SH-SY5Y (cell line): ENCODE measurements at regions not wholly inside any gene's neighbourhood (a gene's known extent, or its start where the extent isn't known, plus 50 kb on each side); places are given as distances from the start of the nearest gene placed in this dataset.

Experiments used
- GATA2 ChIP-seq: IDR thresholded peaks from 2 replicates; pipeline ENCODE4 v1.6.1; 2011; ENCODE audit warnings: mild to moderate bottlenecking, low read depth, low read length
- GATA3 ChIP-seq: IDR thresholded peaks from 2 replicates; pipeline ENCODE4 v1.6.1; 2011; ENCODE audit warnings: low read depth, mild to moderate bottlenecking, low read length, moderate library complexity

DNA sequence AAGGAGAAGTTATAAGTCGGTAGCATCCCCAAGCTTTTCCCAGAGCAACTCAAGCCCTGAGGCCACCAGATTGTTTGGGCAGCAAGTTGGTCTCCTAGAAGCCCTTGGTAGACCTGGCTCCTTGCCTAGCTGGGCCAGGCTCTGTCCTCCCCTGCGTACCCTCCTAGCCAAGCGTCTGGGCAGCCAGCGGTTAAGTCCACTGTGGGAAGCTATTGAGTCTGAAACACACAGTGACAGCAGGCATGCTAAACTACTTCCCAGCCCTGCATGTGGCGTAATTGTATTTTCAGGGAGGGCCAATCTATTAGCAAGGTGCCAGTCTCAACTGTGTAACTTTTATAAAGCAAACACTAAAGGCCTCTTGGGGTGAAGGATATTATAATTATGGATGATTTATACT lies 419.1 kb upstream of the RBFOX1 start:
- TF ChIP-seq GATA3 (no peak), GATA2 (no peak)

DNA sequence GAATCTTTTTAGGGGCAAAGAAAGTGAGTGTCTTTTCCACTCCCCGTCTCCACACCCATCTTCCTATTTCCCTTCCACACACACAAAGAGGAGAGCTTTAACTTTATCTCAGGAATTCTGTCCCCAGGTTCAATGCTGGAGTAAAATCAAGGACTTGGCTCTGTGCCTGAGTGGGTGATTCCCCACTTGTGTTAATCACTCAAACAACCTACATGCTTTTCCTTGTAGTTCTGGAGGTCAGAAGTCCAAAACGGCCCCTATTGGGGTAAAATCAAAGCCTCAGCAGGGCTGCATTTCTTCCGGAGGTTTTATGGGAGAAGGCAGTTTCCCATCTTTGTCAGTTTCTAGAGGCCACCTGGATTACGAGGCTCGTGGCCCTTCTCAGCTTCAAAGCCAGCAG lies 422.3 kb upstream of the RBFOX1 start:
- no peak for TF ChIP-seq GATA2

DNA sequence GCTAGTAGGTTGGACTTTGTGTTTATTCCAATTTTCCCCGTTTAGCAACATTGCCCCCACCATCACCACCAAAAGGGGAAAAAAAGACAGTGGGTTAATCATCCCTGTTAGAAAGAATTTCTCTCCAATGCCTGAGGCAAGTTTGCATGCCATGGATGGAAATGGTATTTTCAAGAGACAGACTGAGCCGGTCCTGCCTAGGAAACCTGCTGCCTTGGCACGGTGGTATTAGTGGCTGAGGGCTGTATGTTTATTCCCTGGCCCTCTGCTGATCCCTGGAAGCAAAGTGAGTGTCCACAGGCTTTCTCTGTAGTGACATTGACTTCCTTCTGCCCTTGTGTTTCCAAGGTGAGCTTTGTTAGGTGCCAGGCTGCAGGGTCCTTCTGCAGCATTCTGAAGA lies 427.0 kb upstream of the RBFOX1 start:
- TF ChIP-seq GATA2 (no peak), GATA3 (no peak)

DNA sequence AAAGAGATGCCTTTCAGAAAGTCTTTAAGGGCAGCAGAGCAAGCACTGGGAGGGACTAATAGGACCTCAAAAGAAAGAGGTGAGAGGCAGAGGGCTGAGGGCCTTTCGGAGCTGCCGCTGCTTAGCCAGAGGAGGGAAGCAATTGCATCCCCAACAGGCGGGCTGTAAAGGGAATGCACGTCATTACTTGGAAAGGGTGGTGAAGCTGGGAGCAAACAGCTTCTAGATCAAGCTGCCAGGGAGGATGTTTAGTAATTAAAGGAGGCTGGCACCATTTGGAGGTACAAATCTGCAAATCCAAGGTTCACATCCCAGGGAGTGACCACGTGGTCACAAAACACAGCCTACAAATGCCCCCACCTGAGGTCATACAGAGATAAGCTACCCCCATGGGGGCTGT lies 429.0 kb upstream of the RBFOX1 start:
- TF ChIP-seq GATA3 (no peak), GATA2 (no peak)

DNA sequence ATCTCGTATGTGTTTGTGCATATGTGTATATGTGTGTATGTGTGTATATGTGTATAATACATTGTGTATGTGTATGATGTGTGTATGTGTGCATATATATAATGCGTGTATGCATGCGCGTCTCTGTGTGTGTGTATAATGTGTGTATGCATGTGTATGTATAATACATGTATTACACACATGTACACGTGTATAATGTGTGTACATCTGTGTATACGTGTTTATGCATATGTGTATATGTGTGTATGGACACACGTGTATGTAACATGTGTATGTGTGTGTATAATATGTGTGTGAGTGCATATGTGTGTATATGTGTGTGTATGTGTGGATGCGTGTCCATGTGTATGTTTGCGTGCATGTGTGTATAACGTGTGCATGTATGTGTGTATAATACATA lies 433.7 kb upstream of the RBFOX1 start:
- no peak for TF ChIP-seq GATA3
- no peak for TF ChIP-seq GATA2

DNA sequence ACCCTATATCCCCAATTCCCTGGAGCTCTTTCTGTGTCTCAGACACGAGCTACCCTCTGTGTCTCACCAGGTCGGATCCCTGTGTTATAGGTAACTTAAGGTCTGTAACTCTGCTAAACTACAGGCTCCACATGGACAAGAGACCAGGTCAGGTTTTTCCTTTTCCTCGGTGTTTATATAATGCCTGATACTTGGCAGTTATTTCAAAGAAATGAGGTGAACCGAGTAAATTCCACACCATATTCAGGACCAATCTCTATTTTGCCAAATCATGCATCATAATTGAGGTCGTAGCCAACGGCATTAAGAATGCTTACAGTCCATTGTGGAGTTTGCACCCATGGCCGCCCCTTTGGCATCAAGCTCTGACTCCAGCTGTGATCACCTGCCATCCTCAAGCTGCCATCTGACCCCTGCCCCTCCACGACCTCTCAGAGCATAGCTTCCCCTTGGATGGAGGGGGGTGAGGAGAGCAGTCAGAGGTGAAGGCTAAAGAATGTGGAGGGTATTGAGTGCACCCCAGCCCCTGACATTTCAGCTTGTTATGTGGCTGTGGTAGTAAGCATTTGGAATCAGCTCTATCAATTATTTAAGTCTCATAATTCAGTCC lies 434.7 kb upstream of the RBFOX1 start:
- TF ChIP-seq GATA2 (no peak), GATA3 (no peak)

DNA sequence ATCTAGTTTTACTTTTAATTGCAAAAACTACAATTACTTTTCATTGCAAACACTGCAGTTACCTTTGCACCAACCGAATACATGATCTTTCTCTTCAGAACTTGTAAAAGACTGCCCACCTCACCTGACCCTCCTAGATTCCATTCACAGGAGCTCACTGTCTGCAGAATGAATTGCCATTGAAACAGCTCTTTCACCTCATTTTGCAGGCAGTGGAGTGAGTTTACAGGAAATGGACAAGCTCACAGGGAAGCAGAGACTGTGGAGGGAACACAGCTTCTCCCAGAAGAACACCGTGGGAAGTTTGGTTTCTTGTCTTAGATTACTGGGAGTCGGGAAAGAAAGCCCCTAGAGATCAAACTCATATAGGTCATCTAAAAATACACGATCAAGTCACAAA lies 439.7 kb upstream of the RBFOX1 start:
- TF ChIP-seq GATA3 (no peak), GATA2 (no peak)

DNA sequence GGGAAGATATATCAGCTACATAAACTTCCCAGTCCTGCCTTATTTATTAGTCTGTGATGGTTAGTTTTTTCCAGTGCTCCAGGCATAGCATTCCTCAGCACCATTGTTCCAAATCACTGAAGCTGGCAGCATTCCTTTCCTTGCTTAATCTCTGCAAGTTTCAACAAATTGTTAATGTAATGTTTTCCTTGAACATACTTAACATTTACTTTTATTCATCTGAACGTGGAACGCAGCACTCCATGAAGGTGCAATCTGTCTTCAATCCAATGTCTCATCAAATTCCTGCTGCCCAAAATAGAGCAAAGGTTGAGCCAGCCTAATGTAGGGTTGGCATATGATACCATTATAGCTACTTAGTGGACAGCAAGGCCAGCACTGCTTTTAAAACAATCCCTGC lies 441.1 kb upstream of the RBFOX1 start:
- TF ChIP-seq GATA3 (no peak), GATA2 (no peak)

DNA sequence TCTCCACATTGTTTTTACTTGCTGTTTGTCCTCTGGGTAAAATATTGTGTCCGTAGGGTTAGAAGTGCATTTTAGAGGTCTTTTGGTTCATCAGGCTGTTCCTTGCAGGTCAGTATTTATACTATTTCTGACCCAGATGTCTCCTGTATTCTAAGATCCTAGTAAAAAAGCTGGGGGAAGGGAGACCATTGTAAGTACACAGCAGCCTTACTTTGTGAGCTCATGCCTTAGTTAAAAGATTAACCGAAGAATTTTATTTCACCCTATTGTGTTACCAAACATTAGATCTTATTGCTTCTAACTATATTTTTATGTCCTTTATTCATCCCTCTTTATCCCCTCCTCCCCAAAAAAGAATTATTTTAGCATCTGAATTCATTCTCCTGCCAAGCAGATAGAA lies 444.1 kb upstream of the RBFOX1 start:
- TF ChIP-seq GATA3 = no peak

DNA sequence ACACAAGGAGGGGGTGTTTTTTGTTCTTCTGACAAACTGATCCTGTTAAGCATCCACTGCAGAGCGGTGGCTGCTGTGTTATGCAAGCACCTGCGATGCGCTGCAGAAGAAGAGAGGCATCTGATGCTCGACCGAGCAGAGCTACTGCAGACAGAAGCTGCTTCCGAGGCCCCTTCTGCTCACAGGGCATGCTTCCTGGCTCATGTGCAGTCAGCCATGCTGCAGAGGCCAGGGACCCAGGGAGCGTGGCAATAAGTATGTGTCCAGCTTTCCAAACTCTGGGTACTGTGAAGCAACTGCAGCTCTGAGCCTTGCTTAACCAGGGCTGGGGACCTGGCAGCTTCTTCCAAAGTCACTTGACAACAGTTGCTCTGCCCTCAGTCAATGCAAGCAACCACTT lies 448.6 kb upstream of the RBFOX1 start:
- no peak for TF ChIP-seq GATA2

DNA sequence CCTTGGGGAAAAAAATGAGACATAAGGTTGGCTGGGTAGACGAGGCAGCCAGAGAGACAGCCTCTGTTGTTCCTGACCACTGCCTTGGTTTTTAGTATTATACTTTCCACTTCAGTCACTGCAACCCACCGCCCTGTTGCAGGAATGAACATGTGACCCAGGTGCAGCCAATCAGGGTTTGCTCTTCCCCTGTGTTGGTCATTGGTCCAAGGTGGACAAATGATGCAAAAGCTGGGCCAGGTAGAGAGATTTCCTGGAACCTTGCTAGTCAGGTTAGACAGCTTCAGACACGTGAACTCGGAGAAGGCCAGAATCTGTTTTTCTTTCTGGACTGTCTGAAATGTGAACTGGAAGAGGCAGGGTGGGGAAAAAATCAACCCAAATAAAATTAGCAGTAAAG lies 452.4 kb upstream of the RBFOX1 start:
- TF ChIP-seq GATA2 (no peak), GATA3 (no peak)

DNA sequence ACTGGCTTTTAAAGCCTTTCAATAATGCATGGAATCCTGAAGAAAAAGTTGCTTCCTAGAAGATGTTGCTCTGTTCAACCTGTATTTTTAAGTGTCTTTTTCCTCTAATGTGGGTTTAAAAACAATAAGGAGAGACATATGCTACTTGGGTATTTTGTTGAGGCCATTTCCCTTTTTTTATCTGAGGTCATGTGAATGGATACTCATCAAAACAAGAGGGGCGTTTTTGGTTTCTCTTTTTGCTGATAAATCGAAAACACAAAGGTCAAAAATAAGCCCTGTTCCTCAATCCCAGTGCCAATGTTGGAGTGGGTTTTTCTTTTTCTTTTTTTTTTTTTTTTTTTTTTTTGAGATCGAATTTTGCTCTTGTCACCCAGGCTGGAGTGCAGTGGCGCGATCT lies 468.0 kb upstream of the RBFOX1 start:
- no peak for TF ChIP-seq GATA2
- TF ChIP-seq GATA3 = no peak

DNA sequence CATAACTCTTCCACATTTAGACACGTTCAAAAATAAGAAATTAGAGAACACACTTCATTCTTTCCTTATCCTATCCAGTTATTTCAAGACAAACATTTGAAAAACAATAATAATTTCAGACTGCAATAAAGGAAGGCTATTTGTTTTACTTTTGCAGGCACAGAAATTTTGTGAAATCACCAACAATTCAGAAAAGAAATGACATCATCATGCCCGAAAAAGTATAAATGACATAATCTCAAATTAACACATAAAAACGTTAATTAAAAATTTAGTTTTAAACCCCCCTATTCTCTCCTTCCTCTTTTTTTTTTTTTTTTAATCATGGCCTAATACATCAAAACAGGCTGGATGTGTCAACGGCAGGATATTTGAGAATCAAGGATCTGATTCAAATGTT lies 468.4 kb upstream of the RBFOX1 start:
- TF ChIP-seq GATA2 (no peak), GATA3 (no peak)

DNA sequence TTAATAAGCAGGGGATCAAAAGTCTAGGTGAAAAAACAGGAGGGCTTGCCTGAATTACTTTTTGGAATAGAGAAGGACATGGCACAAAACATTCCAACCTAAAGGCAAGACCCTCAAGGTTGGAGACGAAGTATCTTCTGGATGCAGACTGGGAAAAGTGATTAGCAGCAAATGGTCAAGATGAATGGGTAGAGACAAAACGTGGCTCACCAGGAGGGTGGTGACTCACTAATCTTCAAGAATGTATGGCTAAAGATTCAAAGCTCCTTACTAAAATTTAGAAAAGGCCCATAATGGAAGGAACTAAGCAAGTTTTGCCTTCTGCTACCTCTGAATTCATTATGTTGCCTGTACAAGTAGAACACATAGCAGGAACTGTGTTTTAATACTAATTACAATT lies 469.5 kb upstream of the RBFOX1 start:
- TF ChIP-seq GATA2 (no peak), GATA3 (no peak)

DNA sequence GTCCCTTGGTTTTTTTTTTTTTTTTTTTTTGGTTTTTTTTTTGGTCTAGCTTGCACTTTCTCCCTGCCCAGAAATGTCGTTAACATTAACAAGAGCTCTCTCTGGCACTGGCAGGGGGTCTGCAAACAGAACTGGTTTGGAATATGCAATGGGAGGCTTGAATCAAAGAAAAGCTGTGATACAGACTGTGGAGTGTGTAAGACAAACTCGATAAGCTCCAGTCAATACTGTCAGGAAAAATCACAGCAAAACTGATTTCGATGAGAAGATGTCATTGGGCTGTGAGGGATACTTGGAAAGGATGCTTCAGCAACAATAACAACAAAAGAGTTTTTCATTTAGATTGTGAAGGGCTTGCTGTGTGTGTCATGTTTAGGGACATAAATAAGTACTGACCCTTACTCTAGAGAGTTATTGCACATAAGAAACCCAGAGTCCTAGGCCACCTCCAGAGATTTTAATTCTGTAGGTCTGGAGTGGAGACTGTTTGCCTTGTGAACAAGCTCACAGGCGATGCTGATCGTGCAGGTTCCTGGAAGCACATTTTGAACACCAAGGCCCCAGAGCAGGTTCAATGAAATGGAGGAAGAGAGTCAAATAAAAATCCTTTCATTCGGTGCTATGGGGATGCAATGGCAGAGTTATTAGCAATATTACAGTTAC lies 470.7 kb upstream of the RBFOX1 start:
- TF ChIP-seq GATA2 = no peak
- TF ChIP-seq GATA3 = no peak
